Tibial nerve (tissue), 3 donors: ENCODE measurements at regions not wholly inside any gene's neighbourhood (a gene's known extent, or its start where the extent isn't known, plus 50 kb on each side); places are given as distances from the start of the nearest gene placed in this dataset.

Experiments used
- POLR2A ChIP-seq, 2 donors: fragments of 450-650 bp; IDR thresholded peaks; one replicate each; pipeline ENCODE4 v1.6.1; 2017; ENCODE audit warnings: antibody characterized with exemption in 2 of 2, mild to moderate bottlenecking in 2 of 2, moderate library complexity in 2 of 2
- TF ChIP-seq, protein P1 (sequence below), 5 experiments: fragments of 200-600 bp in 3 of 5; fragments of 450-650 bp in 2 of 5; sonication (generic) in 3 of 5; IDR thresholded peaks; one replicate each; pipeline ENCODE4 v1.5.1; 2016 to 2019; ENCODE audit warnings: antibody characterized with exemption in 5 of 5, mild to moderate bottlenecking in 3 of 5, moderate library complexity in 2 of 5

DNA sequence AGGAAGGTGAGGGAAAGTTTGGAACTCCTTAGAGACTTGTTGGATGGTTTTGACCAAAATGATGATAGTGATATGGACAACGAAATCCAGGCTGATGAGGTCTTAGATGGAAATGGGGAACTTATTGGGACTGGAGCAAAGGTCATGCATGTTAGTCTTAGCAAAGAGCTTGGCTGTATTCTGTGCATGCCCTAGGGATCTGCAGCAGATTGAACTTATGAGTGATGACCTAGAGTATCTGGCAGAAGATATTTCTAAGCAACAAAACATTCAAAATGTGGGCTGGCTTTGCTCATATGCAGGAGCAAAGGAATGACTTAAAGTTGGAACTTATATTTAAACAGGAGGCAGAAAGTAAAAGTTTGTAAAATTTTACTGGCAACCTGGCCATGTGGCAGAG is 489.3 kb upstream of the DIPK2B start:
- TF ChIP-seq POLR2A (IDR thresholded peaks at IDR 0.05), result no peak
- TF ChIP-seq, protein P1, sequence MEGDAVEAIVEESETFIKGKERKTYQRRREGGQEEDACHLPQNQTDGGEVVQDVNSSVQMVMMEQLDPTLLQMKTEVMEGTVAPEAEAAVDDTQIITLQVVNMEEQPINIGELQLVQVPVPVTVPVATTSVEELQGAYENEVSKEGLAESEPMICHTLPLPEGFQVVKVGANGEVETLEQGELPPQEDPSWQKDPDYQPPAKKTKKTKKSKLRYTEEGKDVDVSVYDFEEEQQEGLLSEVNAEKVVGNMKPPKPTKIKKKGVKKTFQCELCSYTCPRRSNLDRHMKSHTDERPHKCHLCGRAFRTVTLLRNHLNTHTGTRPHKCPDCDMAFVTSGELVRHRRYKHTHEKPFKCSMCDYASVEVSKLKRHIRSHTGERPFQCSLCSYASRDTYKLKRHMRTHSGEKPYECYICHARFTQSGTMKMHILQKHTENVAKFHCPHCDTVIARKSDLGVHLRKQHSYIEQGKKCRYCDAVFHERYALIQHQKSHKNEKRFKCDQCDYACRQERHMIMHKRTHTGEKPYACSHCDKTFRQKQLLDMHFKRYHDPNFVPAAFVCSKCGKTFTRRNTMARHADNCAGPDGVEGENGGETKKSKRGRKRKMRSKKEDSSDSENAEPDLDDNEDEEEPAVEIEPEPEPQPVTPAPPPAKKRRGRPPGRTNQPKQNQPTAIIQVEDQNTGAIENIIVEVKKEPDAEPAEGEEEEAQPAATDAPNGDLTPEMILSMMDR (IDR thresholded peaks at IDR 0.05), result no peak
